BJ (cell line): ENCODE measurements at regions not wholly inside any gene's neighbourhood (a gene's known extent, or its start where the extent isn't known, plus 50 kb on each side); places are given as distances from the start of the nearest gene placed in this dataset.

Source experiments
- CTCF ChIA-PET: fragments of 350-600 bp; formaldehyde crosslinking; extraction: SDS; loops from one replicate; lab custom pipeline; 2021; ENCODE audit warnings: antibody characterized with exemption, inconsistent platforms; lab: Yijun Ruan, JAX
- POLR2A ChIA-PET: fragments of 300-600 bp; sonication (Branson Sonifier 250); formaldehyde crosslinking; extraction: SDS; loops from one replicate; lab custom pipeline; 2021; ENCODE audit warnings: antibody characterized with exemption; lab: Charles Lee
- DNase-seq: peaks from one replicate; pipeline ENCODE4 v3.0.0-alpha.2; 2011; ENCODE audit warnings: low read depth
- H3K27me3 ChIP-seq: 2 replicates; pipeline ENCODE4 v1.6.0; 2011; ENCODE audit warnings: low read length; ENCODE audit not compliant: control insufficient read depth, insufficient read depth
- H3K36me3 ChIP-seq: 2 replicates; pipeline ENCODE4 v1.5.1; 2011; ENCODE audit warnings: low read length; ENCODE audit not compliant: control insufficient read depth, insufficient read depth
- H3K4me3 ChIP-seq: 2 replicates; pipeline ENCODE4 v1.5.1; 2011; ENCODE audit warnings: low read depth, mild to moderate bottlenecking, control low read depth, low read length
- TF ChIP-seq, protein P1 (sequence below): IDR thresholded peaks from 2 replicates; pipeline ENCODE4 v1.5.1; 2011; ENCODE audit warnings: low read depth, mild to moderate bottlenecking, control low read depth, inconsistent platforms, low read length, moderate library complexity; ENCODE audit not compliant: insufficient read depth

GRCh38 chr5:162699361-162699760, 631.8 kb downstream of the GABRG2 start:
- CTCF ChIA-PET: no interaction called here
- DNase-seq: no peak
- H3K27me3 ChIP-seq: no peaks in the 10 kb centered on the region
- H3K4me3 ChIP-seq: no peak overlapping the region
- H3K36me3 ChIP-seq: no peaks in the 10 kb centered on the region
- POLR2A ChIA-PET: no interaction called here
- TF ChIP-seq, protein P1, sequence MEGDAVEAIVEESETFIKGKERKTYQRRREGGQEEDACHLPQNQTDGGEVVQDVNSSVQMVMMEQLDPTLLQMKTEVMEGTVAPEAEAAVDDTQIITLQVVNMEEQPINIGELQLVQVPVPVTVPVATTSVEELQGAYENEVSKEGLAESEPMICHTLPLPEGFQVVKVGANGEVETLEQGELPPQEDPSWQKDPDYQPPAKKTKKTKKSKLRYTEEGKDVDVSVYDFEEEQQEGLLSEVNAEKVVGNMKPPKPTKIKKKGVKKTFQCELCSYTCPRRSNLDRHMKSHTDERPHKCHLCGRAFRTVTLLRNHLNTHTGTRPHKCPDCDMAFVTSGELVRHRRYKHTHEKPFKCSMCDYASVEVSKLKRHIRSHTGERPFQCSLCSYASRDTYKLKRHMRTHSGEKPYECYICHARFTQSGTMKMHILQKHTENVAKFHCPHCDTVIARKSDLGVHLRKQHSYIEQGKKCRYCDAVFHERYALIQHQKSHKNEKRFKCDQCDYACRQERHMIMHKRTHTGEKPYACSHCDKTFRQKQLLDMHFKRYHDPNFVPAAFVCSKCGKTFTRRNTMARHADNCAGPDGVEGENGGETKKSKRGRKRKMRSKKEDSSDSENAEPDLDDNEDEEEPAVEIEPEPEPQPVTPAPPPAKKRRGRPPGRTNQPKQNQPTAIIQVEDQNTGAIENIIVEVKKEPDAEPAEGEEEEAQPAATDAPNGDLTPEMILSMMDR: no peak

- TF ChIP-seq, protein P1: no peak
- no peak for DNase-seq
- Histone ChIP-seq H3K4me3 (no peak overlapping the region), H3K27me3 (no peaks in the 10 kb centered on the region), H3K36me3 (no peaks in the 10 kb centered on the region)
- ChIA-PET CTCF (no interaction called here), POLR2A (no interaction called here)
Observed at GRCh38 chr5:162703914-162704313, 636.3 kb downstream of the GABRG2 start.

DNA sequence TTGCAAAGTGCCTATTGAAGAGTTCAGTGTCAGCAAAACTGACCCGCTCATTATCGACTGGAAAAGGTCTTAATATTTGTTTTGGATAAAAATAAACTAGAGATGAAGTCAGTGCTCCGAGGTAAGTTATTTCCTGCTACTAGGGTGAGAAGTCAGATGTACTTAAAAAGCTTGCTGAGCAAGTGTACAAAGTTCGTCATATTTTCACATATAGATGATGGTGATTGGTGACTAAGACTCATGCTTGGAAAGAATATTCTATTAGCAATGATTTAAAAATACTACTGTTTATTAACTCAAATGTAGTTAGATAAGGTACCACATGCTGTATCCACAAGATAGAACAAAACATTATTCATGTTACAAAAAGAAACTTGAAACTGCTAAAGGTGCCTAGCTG, 643.7 kb downstream of the GABRG2 start:
- no peak overlapping the region for H3K4me3 ChIP-seq
- H3K27me3 ChIP-seq: no peaks in the 10 kb centered on the region
- ChIA-PET POLR2A (no interaction called here), CTCF (no interaction called here)
- no peaks in the 10 kb centered on the region for H3K36me3 ChIP-seq
- no peak for DNase-seq
- TF ChIP-seq, protein P1: no peak

DNA sequence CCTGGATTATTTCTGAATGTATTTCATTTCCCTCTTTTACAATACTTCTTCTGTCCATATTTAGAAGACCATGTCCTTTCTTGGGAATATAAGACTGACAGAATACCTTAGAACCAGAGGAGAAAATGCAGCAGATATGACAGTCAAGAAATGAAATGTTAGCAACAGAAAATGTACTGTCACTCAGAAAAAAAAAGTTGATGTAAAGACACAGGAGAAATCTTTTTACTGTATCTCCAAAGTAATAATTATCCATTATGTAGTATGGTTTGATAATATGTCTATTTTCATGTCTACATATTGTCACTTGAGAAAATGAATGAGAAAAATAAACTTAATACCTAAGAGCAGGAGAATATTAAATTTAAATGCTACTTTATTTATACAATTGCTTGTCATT, 652.1 kb downstream of the GABRG2 start:
- H3K36me3 ChIP-seq: no peaks in the 10 kb centered on the region
- TF ChIP-seq, protein P1: no peak
- POLR2A ChIA-PET: no interaction called here
- H3K27me3 ChIP-seq: no peaks in the 10 kb centered on the region
- DNase-seq: no peak
- no peak overlapping the region for H3K4me3 ChIP-seq
- CTCF ChIA-PET: no interaction called here

DNA sequence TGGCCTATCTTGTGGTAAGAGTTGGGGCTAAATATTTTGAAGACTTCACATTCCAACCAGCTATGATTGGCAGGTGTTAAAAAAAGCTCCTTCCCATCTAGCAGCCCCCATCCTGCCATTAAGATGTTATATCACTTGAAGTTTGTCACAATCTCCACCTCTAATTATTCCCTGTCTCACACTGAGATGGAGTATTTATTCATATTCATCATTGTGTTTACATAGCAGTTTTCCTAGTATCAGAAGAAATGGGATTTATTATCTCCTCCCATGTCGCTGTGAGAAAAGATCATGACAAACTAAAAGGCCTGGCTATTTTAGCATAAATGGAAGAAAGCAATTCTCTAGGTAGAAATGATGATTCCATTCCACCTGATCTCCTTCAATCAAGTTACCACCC, 653.6 kb downstream of the GABRG2 start:
- H3K36me3 ChIP-seq: no peaks in the 10 kb centered on the region
- ChIA-PET POLR2A (no interaction called here), CTCF (no interaction called here)
- no peak for DNase-seq
- H3K27me3 ChIP-seq: no peaks in the 10 kb centered on the region
- TF ChIP-seq, protein P1: no peak
- H3K4me3 ChIP-seq: no peak overlapping the region
